Caco-2 (cell line): ENCODE measurements at regions not wholly inside any gene's neighbourhood (a gene's known extent, or its start where the extent isn't known, plus 50 kb on each side); places are given as distances from the start of the nearest gene placed in this dataset.

Experiments
- BruUV-seq: library from RNA; stranded (reverse); fragments of 400-500 nt; replicated peaks from 2 replicates; lab custom pipeline; 2021; lab: Mats Ljungman, UMichigan
- CTCF ChIA-PET: fragments of 300-600 bp; sonication (Branson Sonifier 250); formaldehyde crosslinking; loops from one replicate; lab custom pipeline; 2022; ENCODE audit warnings: antibody characterized with exemption; lab: Charles Lee
- POLR2A ChIA-PET: fragments of 300-600 bp; sonication (Branson Sonifier 250); formaldehyde crosslinking; loops from one replicate; lab custom pipeline; 2022; ENCODE audit warnings: antibody characterized with exemption; lab: Charles Lee
- DNase-seq, 2 experiments: peaks; one replicate each; pipeline versions ENCODE4 v3.0.0 to v3.0.0-alpha.2; 2020 to 2022
- H3K27me3 ChIP-seq: replicated peaks from 2 replicates; pipeline ENCODE4 v1.6.0; 2011; ENCODE audit warnings: low read length; ENCODE audit not compliant: control insufficient read depth, insufficient read depth
- H3K36me3 ChIP-seq: 2 replicates; pipeline ENCODE4 v1.5.1; 2011; ENCODE audit warnings: low read length; ENCODE audit not compliant: control insufficient read depth, insufficient read depth
- H3K4me1 ChIP-seq: fragments of 250-450 bp; sonication (Bioruptor Pico); 2 replicates; pipeline ENCODE4 v1.5.1; 2020; ENCODE audit warnings: mild to moderate bottlenecking
- H3K4me3 ChIP-seq: 2 replicates; pipeline ENCODE4 v1.5.1; 2011; ENCODE audit warnings: low read depth, mild to moderate bottlenecking, control low read depth, low read length
- H3K9me3 ChIP-seq: fragments of 250-450 bp; sonication (Bioruptor Pico); 2 replicates; pipeline ENCODE4 v1.5.1; 2020; ENCODE audit warnings: mild to moderate bottlenecking, moderate library complexity
- H3K27ac Mint-ChIP-seq: one replicate; pipeline ENCODE4 v1.8.0; 2022; ENCODE audit warnings: mixed read lengths; ENCODE audit not compliant: unreplicated experiment
- H3K27me3 Mint-ChIP-seq: one replicate; pipeline ENCODE4 v1.8.0; 2022; ENCODE audit warnings: mixed read lengths; ENCODE audit not compliant: insufficient read depth, unreplicated experiment
- H3K36me3 Mint-ChIP-seq: one replicate; pipeline ENCODE4 v1.8.0; 2022; ENCODE audit warnings: mild to moderate bottlenecking, mixed read lengths; ENCODE audit not compliant: insufficient read depth, unreplicated experiment
- H3K4me1 Mint-ChIP-seq: one replicate; pipeline ENCODE4 v1.8.0; 2022; ENCODE audit warnings: low read depth, mixed read lengths; ENCODE audit not compliant: unreplicated experiment
- H3K4me3 Mint-ChIP-seq: one replicate; pipeline ENCODE4 v1.8.0; 2022; ENCODE audit warnings: mild to moderate bottlenecking, moderate library complexity, mixed read lengths; ENCODE audit not compliant: unreplicated experiment
- H3K9me3 Mint-ChIP-seq: one replicate; pipeline ENCODE4 v1.8.0; 2022; ENCODE audit warnings: mixed read lengths; ENCODE audit not compliant: unreplicated experiment
- CTCF ChIP-seq, 2 experiments: fragments of 200-600 bp in 1 of 2; IDR thresholded peaks; 1 replicate in 1 of 2; 2 replicates in 1 of 2; pipeline versions ENCODE4 v1.5.1 to v1.8.0; 2011 to 2022; ENCODE audit warnings: antibody characterized with exemption in 1 of 2, control low read depth in 1 of 2, inconsistent platforms in 1 of 2, low read depth in 1 of 2, low read length in 1 of 2, mild to moderate bottlenecking in 1 of 2, moderate library complexity in 1 of 2; ENCODE audit not compliant: insufficient read depth in 1 of 2, severe bottlenecking in 1 of 2, unreplicated experiment in 1 of 2
- intact Hi-C: fragments of 100-400 bp; cut with micrococcal nuclease; formaldehyde crosslinking; loops from one replicate; pipeline ENCODE4 v1.10.0; 2022; ENCODE audit not compliant: unreplicated experiment

DNA sequence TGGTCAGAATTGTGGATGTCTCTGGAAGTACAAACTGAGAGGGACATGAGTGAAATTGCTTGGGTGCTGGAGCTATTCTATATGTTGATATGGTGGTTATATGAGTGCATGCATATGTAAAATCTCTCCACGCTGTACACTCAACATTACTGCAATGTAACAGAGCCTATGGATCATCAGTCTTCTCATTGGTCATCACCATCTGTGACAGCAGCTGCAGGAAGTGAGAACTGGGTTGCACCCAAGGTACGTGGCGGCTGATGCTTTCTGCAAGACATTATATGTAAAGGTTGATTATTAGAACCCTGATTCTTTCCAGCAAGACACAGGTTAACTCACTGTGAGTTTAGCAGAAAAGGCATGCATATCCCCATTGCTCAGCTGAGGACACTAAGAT is 387.1 kb downstream of the OMA1 start:
- Mint-ChIP-seq H3K27ac (no peak overlapping the region), H3K4me1 (no peaks in the 10 kb centered on the region)
- POLR2A ChIA-PET = no interaction called here

DNA sequence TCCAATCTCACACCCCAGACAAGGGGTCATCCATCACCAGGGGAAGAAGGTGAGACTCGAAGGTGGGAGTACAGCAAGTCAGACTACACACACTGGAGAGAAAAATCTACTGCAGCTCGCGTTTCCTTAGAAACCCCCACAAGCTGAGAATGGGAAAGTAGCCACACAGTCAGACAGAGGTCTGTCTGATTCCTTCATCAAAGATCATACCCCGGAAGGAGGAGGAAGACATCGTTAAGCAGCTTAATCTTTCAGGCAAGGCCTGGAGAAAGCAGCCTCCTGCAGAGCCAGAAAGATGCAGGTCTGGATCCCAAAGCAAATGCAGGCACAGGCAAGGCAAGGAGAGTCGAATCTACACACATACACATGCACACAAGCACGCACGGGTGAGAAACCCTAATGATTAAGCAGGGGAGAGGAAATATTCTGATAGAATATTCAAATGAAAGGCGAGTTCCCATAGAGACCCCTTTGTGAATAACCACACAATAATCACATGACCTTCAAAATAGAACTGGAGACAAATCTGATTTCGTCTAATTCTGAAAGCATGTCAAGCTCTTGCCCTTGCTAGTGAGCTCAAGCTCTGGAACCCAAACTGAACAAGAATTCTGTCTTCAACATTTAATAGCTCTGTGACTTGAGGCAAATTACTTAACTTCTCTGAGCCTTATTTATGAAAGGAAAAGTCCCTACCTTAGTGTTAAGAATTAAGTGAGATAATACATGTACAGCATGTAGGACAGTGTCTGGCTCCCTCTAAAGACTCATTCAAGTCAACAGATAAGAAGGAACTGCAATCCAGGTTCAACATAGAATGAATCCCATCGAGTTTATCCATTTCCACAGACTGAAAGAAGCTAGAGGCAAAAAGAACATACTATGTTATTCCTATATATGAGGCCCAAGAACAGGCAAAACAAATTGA is 387.8 kb downstream of the OMA1 start:
- TF ChIP-seq CTCF (IDR thresholded peaks at IDR 0.05; ENCODE audit: insufficient read depth in 1 of 2, low read depth in 1 of 2, low read length in 1 of 2, severe bottlenecking in 1 of 2, unreplicated experiment in 1 of 2) = no peak
- POLR2A ChIA-PET = no interaction called here
- Histone ChIP-seq H3K4me3 (no peak overlapping the region), H3K27me3 (no peaks in the 10 kb centered on the region), H3K36me3 (no peaks in the 10 kb centered on the region), H3K4me1 (no peaks in the 10 kb centered on the region), H3K9me3 (no peaks in the 10 kb centered on the region)
- Mint-ChIP-seq H3K4me3 (no peak overlapping the region), H3K36me3 (no peaks in the 10 kb centered on the region), H3K27ac (no peak overlapping the region), H3K4me1 (no peaks in the 10 kb centered on the region), H3K27me3 (peaks cover 3% of the 10 kb centered on the region), H3K9me3 (no peaks in the 10 kb centered on the region)
- DNase-seq = no peak
- intact Hi-C loops = no loop called here
- CTCF ChIA-PET = no interaction called here
- no TSS peak for BruUV-seq

More for the DNA sequence above, 387.1 kb downstream of the OMA1 start:
- Histone ChIP-seq H3K27me3 (no peaks in the 10 kb centered on the region), H3K9me3 (no peaks in the 10 kb centered on the region), H3K4me3 (no peak overlapping the region), H3K4me1 (no peaks in the 10 kb centered on the region), H3K36me3 (no peaks in the 10 kb centered on the region)
- no peak for DNase-seq
- Mint-ChIP-seq H3K27me3 (peaks cover 2% of the 10 kb centered on the region), H3K36me3 (no peaks in the 10 kb centered on the region), H3K9me3 (no peaks in the 10 kb centered on the region), H3K4me3 (no peak overlapping the region)
- CTCF ChIA-PET = no interaction called here
- TF ChIP-seq CTCF (IDR thresholded peaks at IDR 0.05; ENCODE audit: insufficient read depth in 1 of 2, low read depth in 1 of 2, low read length in 1 of 2, severe bottlenecking in 1 of 2, unreplicated experiment in 1 of 2) = no peak
- no TSS peak for BruUV-seq
- intact Hi-C loops = no loop called here

- CTCF ChIA-PET = no interaction called here
- TF ChIP-seq CTCF (IDR thresholded peaks at IDR 0.05; ENCODE audit: insufficient read depth in 1 of 2, low read depth in 1 of 2, low read length in 1 of 2, severe bottlenecking in 1 of 2, unreplicated experiment in 1 of 2) = no peak
- Mint-ChIP-seq H3K4me3 (no peak overlapping the region), H3K4me1 (no peaks in the 10 kb centered on the region), H3K9me3 (no peaks in the 10 kb centered on the region), H3K27ac (no peak overlapping the region), H3K36me3 (no peaks in the 10 kb centered on the region), H3K27me3 (peaks cover 3% of the 10 kb centered on the region)
- Histone ChIP-seq H3K27me3 (no peaks in the 10 kb centered on the region), H3K4me3 (no peak overlapping the region), H3K36me3 (no peaks in the 10 kb centered on the region), H3K4me1 (no peaks in the 10 kb centered on the region), H3K9me3 (no peaks in the 10 kb centered on the region)
- intact Hi-C loops = no loop called here
- no peak for DNase-seq
- POLR2A ChIA-PET = no interaction called here
- no TSS peak for BruUV-seq
Observed at GRCh38 chr1:58158016-58158415, 388.5 kb downstream of the OMA1 start.
